ENCODE measurements at regions not wholly inside any gene's neighbourhood (a gene's known extent, or its start where the extent isn't known, plus 50 kb on each side); places are given as distances from the start of the nearest gene placed in this dataset.
"Not testable (repeated sequence)": the region's sequence is repeated elsewhere in the genome, so short reads cannot be mapped to it uniquely, and the experiment has no call there.

DNA sequence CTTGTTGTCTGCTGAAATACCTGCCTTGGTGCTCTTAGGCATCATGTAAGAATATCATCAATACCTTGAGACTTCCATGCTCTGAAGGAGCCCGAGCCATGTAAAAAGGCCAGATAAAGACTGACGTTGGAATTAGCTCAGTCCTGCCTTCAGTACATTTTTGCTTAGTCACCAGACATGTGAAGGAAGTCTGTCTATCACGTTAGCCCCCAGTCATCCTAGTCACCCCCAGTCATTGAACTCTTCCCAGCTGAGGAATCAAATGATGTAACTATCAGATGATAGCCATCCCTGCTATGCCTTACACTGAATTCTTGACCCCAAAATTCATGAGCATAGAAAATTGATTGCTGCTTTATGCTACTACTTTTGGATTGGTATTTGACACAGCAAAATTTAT lies 351.2 kb upstream of the SGO1 start:
- no peak for DNase-seq (ENCODE audit: extremely low read depth, insufficient read length)
- H3K27me3 ChIP-seq (replicated peaks; ENCODE audit: control insufficient read depth, insufficient read depth, low read length), result no peaks in the 10 kb centered on the region
- H3K36me3 ChIP-seq (ENCODE audit: control insufficient read depth, insufficient read depth, low read length), result no peaks in the 10 kb centered on the region
- H3K4me3 ChIP-seq (replicated peaks; ENCODE audit: low read depth, low read length), result no peak overlapping the region
- TF ChIP-seq, protein P1, sequence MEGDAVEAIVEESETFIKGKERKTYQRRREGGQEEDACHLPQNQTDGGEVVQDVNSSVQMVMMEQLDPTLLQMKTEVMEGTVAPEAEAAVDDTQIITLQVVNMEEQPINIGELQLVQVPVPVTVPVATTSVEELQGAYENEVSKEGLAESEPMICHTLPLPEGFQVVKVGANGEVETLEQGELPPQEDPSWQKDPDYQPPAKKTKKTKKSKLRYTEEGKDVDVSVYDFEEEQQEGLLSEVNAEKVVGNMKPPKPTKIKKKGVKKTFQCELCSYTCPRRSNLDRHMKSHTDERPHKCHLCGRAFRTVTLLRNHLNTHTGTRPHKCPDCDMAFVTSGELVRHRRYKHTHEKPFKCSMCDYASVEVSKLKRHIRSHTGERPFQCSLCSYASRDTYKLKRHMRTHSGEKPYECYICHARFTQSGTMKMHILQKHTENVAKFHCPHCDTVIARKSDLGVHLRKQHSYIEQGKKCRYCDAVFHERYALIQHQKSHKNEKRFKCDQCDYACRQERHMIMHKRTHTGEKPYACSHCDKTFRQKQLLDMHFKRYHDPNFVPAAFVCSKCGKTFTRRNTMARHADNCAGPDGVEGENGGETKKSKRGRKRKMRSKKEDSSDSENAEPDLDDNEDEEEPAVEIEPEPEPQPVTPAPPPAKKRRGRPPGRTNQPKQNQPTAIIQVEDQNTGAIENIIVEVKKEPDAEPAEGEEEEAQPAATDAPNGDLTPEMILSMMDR (IDR thresholded peaks at IDR 0.05; ENCODE audit: insufficient read depth, low read length, poor library complexity, severe bottlenecking), result no peak

DNA sequence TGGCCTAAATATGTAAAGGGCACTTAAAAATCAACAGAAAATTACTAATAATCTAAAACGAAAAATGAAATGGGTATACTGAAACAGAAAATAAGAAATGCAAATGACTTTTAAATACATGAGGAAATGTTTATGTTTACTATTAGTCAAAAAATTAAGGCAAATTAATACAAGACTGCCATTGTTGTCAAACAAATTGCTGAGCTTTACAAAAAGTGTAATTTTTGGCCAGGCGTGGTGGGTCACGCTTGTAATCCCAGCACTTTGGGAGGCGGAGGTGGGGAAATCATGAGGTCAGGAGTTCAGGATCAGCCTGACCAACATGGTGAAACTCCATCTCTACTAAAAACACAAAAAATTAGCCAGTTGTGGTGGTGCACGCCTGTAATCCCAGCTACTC lies 343.9 kb upstream of the SGO1 start:
- DNase-seq (ENCODE audit: extremely low read depth, insufficient read length), result no peak
- no peaks in the 10 kb centered on the region for H3K36me3 ChIP-seq (ENCODE audit: control insufficient read depth, insufficient read depth, low read length)
- H3K4me3 ChIP-seq (replicated peaks; ENCODE audit: low read depth, low read length), result no peak overlapping the region
- TF ChIP-seq, protein P1 (IDR thresholded peaks at IDR 0.05; ENCODE audit: insufficient read depth, low read length, poor library complexity, severe bottlenecking), result no peak
- no peaks in the 10 kb centered on the region; the same call in 1 of the 2 replicates for H3K27me3 ChIP-seq (replicated peaks; ENCODE audit: control insufficient read depth, insufficient read depth, low read length)

DNA sequence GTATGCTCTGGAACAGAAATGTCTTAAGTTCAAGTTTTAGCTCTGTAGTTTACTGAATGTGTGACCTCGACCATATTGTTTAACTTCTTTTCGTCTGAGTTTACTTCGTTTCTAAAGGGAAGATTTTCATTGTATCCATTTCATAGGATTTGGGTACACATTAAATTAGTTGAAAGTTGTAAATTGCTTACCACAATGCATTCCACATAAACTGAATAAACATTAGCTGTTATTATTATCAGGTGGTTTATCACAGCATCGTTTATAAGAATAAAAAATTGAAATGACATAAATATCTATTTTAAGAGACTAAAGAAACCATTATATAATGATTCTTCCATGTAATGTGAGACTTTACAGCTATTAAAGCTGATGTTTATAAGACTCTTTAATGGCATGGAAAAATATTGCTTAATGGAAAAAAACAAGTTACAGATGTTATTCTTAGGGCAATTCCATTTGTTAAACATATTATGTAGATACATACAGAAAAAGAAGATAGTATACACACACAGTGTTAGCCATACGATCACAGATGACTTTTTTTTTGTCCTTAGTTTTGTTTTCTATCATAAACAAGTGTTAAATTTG lies 342.3 kb upstream of the SGO1 start:
- DNase-seq (ENCODE audit: extremely low read depth, insufficient read length), result no peak
- Histone ChIP-seq H3K36me3 (ENCODE audit: control insufficient read depth, insufficient read depth, low read length) (no peaks in the 10 kb centered on the region), H3K4me3 (replicated peaks; ENCODE audit: low read depth, low read length) (no peak overlapping the region), H3K27me3 (replicated peaks; ENCODE audit: control insufficient read depth, insufficient read depth, low read length) (no peaks in the 10 kb centered on the region; the same call in 1 of the 2 replicates)
- TF ChIP-seq, protein P1 (IDR thresholded peaks at IDR 0.05; ENCODE audit: insufficient read depth, low read length, poor library complexity, severe bottlenecking), result no peak

DNA sequence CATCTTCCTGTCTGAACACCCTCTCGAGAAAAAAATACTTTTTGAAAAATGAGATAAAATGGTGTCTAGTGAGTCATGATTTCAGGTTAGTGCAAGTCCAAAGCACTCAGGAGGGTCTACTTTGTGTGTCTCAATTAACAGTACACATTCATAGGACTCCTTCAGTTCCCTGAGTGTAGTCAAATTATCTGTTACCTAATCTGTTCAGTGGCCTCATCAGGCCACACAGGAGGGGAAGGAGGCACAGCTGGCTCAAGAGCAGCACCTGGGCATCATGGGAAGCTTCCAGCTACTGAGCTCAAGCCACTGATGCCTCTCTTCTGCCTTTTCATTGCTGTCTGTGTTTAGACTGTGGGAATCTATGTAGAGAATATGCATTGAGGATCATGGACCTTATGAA lies 341.4 kb upstream of the SGO1 start:
- no peaks in the 10 kb centered on the region for H3K36me3 ChIP-seq (ENCODE audit: control insufficient read depth, insufficient read depth, low read length)
- no peak for DNase-seq (ENCODE audit: extremely low read depth, insufficient read length)
- TF ChIP-seq, protein P1 (IDR thresholded peaks at IDR 0.05; ENCODE audit: insufficient read depth, low read length, poor library complexity, severe bottlenecking), result no peak
- H3K4me3 ChIP-seq (replicated peaks; ENCODE audit: low read depth, low read length), result no peak overlapping the region
- H3K27me3 ChIP-seq (replicated peaks; ENCODE audit: control insufficient read depth, insufficient read depth, low read length), result no peaks in the 10 kb centered on the region; the same call in 1 of the 2 replicates

DNA sequence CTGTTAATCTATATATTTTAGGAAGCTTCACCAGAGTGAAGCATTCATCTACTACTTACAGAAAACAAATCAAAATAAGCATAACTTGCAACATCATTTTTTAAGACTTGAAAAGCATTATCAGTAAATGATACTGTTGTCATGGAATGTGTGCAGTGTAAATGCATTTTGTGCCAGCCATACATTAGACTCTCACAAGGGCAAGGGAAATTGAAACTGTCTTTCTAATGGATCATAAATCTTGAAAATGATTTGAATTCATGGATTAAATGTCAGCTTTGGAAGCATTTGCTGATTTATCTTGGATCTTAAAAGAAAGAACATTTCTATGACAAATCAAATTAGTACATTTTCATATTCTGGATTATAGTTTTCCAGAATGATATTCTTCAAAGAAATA lies 338.3 kb upstream of the SGO1 start:
- Histone ChIP-seq H3K36me3 (ENCODE audit: control insufficient read depth, insufficient read depth, low read length) (no peaks in the 10 kb centered on the region), H3K27me3 (replicated peaks; ENCODE audit: control insufficient read depth, insufficient read depth, low read length) (no peaks in the 10 kb centered on the region; the same call in 1 of the 2 replicates), H3K4me3 (replicated peaks; ENCODE audit: low read depth, low read length) (no peak overlapping the region)
- no peak for DNase-seq (ENCODE audit: extremely low read depth, insufficient read length)
- TF ChIP-seq, protein P1 (IDR thresholded peaks at IDR 0.05; ENCODE audit: insufficient read depth, low read length, poor library complexity, severe bottlenecking), result no peak

DNA sequence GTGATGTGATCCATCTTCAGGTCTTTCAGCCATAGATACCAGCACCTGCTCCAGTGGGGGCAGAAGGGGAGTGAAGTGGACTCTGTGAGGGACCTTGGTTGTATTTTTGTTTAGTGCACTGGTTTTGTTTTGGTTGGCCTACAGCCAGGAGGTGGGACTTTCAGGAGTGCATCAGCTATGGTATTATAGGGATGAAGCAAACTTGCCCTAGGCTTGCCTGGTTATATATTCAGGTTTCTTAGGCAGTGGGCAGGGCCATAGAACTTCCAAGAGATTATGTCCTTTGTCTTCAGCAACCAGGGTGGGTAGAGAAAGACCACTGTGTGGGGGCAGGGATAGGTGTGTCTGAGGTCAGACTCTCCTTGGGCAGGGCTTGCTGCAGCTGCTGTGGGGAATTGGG lies 337.3 kb upstream of the SGO1 start:
- Histone ChIP-seq H3K4me3 (replicated peaks; ENCODE audit: low read depth, low read length) (no peak overlapping the region), H3K27me3 (replicated peaks; ENCODE audit: control insufficient read depth, insufficient read depth, low read length) (no peaks in the 10 kb centered on the region; the same call in 1 of the 2 replicates), H3K36me3 (ENCODE audit: control insufficient read depth, insufficient read depth, low read length) (no peaks in the 10 kb centered on the region)
- TF ChIP-seq, protein P1 (IDR thresholded peaks at IDR 0.05; ENCODE audit: insufficient read depth, low read length, poor library complexity, severe bottlenecking), result no peak
- DNase-seq (ENCODE audit: extremely low read depth, insufficient read length), result no peak

DNA sequence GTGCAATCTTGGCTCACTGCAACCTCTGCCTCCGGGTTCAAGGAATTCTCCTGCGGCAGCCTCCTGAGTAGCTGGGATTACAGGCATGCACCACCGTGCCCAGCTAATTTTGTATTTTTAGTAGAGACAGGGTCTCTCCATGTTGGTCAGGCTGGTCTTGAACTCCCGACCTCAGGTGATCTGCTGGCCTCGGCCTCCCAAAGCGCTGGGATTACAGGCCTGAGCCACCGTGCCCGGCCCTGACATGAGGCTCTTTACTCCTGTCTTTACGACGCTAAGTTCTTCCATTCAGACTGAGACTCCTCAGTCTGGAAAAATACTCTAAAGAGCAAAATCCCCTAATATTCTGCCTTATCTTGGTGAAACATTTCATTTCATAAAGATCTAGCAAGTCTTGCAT lies 331.3 kb upstream of the SGO1 start:
- H3K36me3 ChIP-seq (ENCODE audit: control insufficient read depth, insufficient read depth, low read length); DNase-seq (ENCODE audit: extremely low read depth, insufficient read length); H3K27me3 ChIP-seq (replicated peaks; ENCODE audit: control insufficient read depth, insufficient read depth, low read length); H3K4me3 ChIP-seq (replicated peaks; ENCODE audit: low read depth, low read length): not testable (repeated sequence)

All from GM06990 (cell line).